ENCODE measurements at regions not wholly inside any gene's neighbourhood (a gene's known extent, or its start where the extent isn't known, plus 50 kb on each side); places are given as distances from the start of the nearest gene placed in this dataset.

DNA sequence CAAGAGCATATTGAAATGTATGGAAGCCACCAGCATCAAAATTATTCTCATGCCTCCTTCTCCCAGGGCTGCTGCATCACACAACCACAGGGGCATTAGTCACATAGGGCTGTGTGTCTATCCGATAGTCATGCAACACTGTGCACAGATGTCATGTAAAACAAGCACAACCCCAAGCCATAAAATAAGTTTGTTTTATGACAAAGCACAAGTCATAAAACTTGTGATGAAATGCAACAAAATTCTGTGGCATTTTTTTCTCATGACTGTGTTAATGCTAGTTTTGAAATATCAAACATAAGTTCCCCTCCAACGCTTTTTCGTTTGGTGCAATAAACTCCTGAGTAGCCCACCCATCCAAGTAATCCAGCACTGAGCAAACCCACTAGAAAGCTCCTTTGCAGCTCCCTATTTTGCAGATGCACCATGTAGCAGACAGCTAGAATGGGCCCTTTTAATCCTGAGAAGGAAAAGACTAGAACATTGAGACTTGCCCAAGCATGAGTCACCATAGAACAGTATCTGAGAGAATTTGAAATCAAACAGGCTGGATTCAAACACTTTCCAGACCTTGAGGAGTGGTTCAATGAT, 93.3 kb upstream of the ZNF366 start:
- Histone ChIP-seq H3K27me3 (no peaks in the 10 kb centered on the region), H3K9ac (no peak overlapping the region), H3K4me3 (no peak overlapping the region), H3K9me3 (peaks cover 22% of the 10 kb centered on the region), H3K36me3 (no peaks in the 10 kb centered on the region), H3K27ac (no peak overlapping the region), H3K4me2 (no peak overlapping the region), H4K20me1 (no peaks in the 10 kb centered on the region), H3K4me1 (peaks cover 15% of the 10 kb centered on the region)
- TF ChIP-seq Cebpa-rat (IDR thresholded peaks at IDR 0.05), result no peak

- H3K9ac ChIP-seq, result no peak overlapping the region
- H3K27me3 ChIP-seq, result no peaks in the 10 kb centered on the region
- H3K36me3 ChIP-seq, result no peaks in the 10 kb centered on the region
- H4K20me1 ChIP-seq, result no peaks in the 10 kb centered on the region
- no peak overlapping the region for H3K4me2 ChIP-seq
- no peak for TF ChIP-seq Cebpa-rat (IDR thresholded peaks at IDR 0.05)
- H3K4me3 ChIP-seq, result no peak overlapping the region
- no peak overlapping the region for H3K27ac ChIP-seq
- peaks cover 15% of the 10 kb centered on the region for H3K4me1 ChIP-seq
- peaks cover 22% of the 10 kb centered on the region for H3K9me3 ChIP-seq
Observed at GRCh38 chr5:72599519-72600370, 92.5 kb upstream of the ZNF366 start.

DNA sequence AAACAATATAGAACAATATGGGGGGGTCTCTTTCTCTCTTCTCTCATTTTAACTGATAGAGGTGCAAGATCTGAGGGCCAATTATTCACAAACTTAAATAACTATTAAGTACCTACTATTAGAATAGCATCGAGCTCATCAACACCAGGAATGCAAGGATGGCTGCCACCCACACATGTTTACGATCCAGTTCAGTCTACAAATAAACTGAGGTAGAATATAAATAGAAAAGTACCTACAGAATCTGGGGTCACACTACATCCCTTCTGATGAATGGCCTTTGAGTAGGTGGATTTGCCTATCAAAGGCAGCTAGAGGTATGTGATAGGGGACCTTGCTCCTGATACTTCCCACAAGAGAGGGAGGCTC, 91.8 kb upstream of the ZNF366 start:
- no peak overlapping the region for H3K4me3 ChIP-seq
- peak overlapping the region; percentile 53; the same call in 1 of the 2 replicates for H3K4me2 ChIP-seq
- no peak overlapping the region for H3K27ac ChIP-seq
- TF ChIP-seq Cebpa-rat (IDR thresholded peaks at IDR 0.05), result no peak
- H4K20me1 ChIP-seq, result no peaks in the 10 kb centered on the region
- no peaks in the 10 kb centered on the region for H3K27me3 ChIP-seq
- H3K4me1 ChIP-seq, result peaks cover 15% of the 10 kb centered on the region
- H3K36me3 ChIP-seq, result no peaks in the 10 kb centered on the region
- H3K9me3 ChIP-seq, result peaks cover 22% of the 10 kb centered on the region
- H3K9ac ChIP-seq, result no peak overlapping the region

DNA sequence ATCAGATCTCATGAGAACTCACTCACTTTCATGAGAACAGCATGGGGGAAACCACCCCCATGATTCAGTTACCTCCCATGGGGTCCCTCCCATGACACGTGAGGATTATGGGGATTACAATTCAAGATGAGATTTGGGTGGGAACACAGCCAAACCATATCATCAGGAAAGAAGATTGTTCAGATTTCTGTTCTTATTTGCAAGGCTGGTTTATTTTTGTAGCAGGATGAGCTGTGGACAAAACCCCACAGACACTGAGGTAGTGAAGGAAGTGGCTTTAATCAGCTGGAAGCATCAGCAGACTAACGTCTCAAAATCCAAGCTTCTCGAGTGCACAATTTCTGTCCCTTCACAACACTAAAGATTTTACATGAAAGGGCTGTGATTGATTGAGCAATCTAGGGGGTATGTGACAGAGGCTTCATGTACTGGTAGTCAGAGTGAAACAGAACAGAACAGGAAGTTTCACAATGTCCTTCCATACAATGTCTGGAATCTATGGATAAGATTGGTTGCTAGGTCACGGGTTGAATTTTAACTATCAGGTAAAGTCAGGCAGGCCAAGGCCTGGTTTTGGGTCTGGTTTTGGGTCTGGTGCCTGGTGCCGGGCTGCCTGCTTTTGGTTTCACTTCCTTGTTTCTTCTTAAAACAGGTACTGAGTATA, 91.3 kb upstream of the ZNF366 start:
- Histone ChIP-seq H3K4me1 (peaks cover 15% of the 10 kb centered on the region), H3K27me3 (no peaks in the 10 kb centered on the region), H3K27ac (no peak overlapping the region), H3K4me3 (no peak overlapping the region), H3K9ac (no peak overlapping the region), H3K4me2 (peak overlapping the region; percentile 53), H3K9me3 (peaks cover 22% of the 10 kb centered on the region), H3K36me3 (no peaks in the 10 kb centered on the region), H4K20me1 (no peaks in the 10 kb centered on the region)
- peak; percentile 75 for TF ChIP-seq Cebpa-rat (IDR thresholded peaks at IDR 0.05)

DNA sequence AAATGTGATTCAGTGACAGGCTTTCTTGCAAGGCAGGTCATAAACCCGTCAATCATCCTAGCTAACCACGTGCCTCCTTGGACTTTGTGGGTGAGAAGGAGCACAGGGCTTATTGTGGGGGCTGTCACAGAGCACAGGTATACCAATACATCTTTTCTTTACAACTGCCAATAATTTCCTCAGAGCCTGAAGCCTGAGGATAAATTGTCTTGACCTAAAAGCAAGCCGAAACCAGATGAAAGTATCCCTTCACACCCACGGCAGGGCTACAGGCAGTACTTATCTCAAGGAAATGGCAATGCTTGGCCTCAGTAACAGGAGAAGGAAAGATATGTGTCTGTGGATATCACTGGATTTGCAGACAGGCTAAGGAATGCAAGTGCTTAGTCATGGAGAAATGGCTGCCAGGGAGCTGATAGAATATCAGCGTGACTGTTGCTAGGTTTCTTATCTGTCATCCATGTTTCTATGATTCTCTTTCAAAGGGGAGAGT, 90.3 kb upstream of the ZNF366 start:
- no peak overlapping the region for H3K4me2 ChIP-seq
- H4K20me1 ChIP-seq, result no peaks in the 10 kb centered on the region
- peaks cover 15% of the 10 kb centered on the region for H3K4me1 ChIP-seq
- no peak overlapping the region for H3K9ac ChIP-seq
- no peaks in the 10 kb centered on the region for H3K36me3 ChIP-seq
- H3K9me3 ChIP-seq, result peaks cover 22% of the 10 kb centered on the region
- TF ChIP-seq Cebpa-rat (IDR thresholded peaks at IDR 0.05), result no peak
- no peak overlapping the region for H3K4me3 ChIP-seq
- no peak overlapping the region for H3K27ac ChIP-seq
- no peaks in the 10 kb centered on the region for H3K27me3 ChIP-seq

GRCh38 chr5:72596956-72597355, 89.7 kb upstream of the ZNF366 start:
- Histone ChIP-seq H3K27me3 (no peaks in the 10 kb centered on the region), H3K9me3 (peaks cover 22% of the 10 kb centered on the region), H3K4me1 (peaks cover 15% of the 10 kb centered on the region), H4K20me1 (no peaks in the 10 kb centered on the region), H3K36me3 (no peaks in the 10 kb centered on the region), H3K4me2 (no peak overlapping the region), H3K27ac (no peak overlapping the region), H3K4me3 (no peak overlapping the region), H3K9ac (no peak overlapping the region)
- no peak for TF ChIP-seq Cebpa-rat (IDR thresholded peaks at IDR 0.05)

DNA sequence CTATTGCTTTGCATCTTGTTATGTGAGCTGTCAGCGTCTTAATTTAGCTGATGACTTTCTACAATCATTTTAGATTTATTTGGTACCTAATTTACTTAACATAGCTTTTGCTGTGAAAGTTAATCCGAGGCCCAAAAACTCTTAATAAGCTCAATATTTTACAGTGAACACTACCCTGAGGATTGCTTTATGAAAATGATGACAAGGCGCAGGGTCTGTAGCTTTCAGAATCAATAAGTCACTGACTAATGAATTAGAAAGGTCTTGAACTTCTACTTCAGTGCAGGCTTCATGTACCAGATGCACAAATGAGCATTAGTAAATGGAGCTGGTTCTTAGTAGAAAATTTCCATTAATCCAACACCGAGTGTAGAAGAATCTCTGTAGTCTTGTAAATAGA, 81.4 kb upstream of the ZNF366 start:
- H3K27me3 ChIP-seq, result no peaks in the 10 kb centered on the region
- no peaks in the 10 kb centered on the region for H4K20me1 ChIP-seq
- no peak overlapping the region for H3K4me3 ChIP-seq
- no peaks in the 10 kb centered on the region for H3K36me3 ChIP-seq
- no peak overlapping the region for H3K4me2 ChIP-seq
- no peak overlapping the region for H3K9ac ChIP-seq
- no peak overlapping the region for H3K27ac ChIP-seq
- H3K9me3 ChIP-seq, result no peaks in the 10 kb centered on the region; the same call in 1 of the 2 replicates
- peaks cover 21% of the 10 kb centered on the region for H3K4me1 ChIP-seq
- TF ChIP-seq Cebpa-rat (IDR thresholded peaks at IDR 0.05), result no peak

DNA sequence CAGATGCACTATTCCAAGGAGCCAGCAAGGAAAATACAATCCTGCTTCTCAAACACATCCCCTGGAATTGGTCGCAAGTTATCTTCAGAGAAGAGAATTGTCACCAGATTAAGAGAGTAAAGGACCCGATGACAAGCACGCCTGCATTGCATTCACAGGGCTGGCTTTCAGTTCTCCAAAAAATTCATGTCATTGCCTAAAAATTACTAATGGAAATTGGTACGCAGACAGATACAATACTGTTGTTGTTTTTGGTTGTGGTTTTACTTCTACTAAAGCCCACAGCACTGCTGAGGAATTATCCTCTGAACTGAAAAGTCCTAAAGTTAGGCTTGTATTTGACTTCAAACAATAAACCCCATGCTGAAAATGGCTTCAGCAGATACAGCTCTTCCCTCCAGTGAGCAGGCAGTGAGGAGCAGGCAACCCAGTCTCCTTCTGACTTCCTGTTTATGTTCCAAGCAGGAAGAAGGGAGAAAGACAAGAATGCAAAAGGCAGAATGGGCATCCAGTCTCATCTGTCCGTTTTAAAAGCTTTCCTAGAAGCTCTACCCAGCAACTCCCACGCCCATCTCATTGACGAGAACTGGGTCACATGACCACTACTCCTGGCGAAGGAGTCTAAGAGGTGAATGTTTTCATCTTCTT, 80.6 kb upstream of the ZNF366 start:
- peaks cover 22% of the 10 kb centered on the region for H3K4me1 ChIP-seq
- H3K9me3 ChIP-seq, result no peaks in the 10 kb centered on the region; the same call in 1 of the 2 replicates
- no peak overlapping the region for H3K9ac ChIP-seq
- 0 out of 2 replicates have a peak overlapping the region, but pooled peaks have one; percentile 8 for H3K4me2 ChIP-seq
- no peaks in the 10 kb centered on the region for H3K36me3 ChIP-seq
- no peak overlapping the region for H3K4me3 ChIP-seq
- H3K27ac ChIP-seq, result no peak overlapping the region
- H3K27me3 ChIP-seq, result no peaks in the 10 kb centered on the region
- no peak for TF ChIP-seq Cebpa-rat (IDR thresholded peaks at IDR 0.05)
- no peaks in the 10 kb centered on the region for H4K20me1 ChIP-seq

DNA sequence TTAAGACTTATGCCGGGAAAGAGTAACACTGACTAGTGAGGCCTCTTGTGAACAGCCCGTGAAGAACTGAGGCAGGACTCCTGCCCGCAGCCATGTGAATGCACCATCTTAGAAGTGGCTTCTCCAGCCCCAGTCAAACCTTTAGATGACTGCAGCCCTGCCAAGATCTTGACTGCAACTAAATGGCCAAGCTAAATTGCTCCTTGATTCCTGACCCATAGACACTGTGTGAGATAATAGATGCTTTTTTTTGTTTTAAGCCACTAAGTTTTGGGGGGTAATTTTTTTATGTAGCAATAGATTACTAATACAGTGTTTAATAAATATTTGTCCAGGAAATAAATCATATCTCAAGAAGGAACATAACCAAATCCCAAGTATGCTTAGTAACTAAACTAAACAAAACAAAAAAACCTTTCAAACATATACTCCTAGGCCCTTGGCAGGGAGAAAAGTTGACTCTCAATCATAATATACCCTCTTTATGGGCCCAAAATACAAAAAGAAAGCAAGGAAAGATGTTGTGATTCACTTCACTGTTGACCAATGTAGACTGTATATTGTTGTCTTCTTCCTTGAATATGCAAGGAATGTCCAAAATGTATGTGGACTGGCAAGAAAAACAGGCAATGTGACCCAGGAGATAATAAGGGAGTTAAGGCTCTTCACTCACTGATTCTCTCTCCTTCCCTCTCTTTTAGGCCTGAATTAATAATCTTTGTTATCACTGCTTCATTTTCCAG, 79.7 kb upstream of the ZNF366 start:
- Histone ChIP-seq H3K4me3 (no peak overlapping the region), H4K20me1 (no peaks in the 10 kb centered on the region), H3K9ac (no peak overlapping the region), H3K27me3 (no peaks in the 10 kb centered on the region), H3K4me1 (peaks cover 22% of the 10 kb centered on the region), H3K9me3 (no peaks in the 10 kb centered on the region; the same call in 1 of the 2 replicates), H3K27ac (no peak overlapping the region), H3K36me3 (no peaks in the 10 kb centered on the region), H3K4me2 (no peak overlapping the region)
- TF ChIP-seq Cebpa-rat (IDR thresholded peaks at IDR 0.05), result no peak
